ENCODE measurements at regions not wholly inside any gene's neighbourhood (a gene's known extent, or its start where the extent isn't known, plus 50 kb on each side); places are given as distances from the start of the nearest gene placed in this dataset.

GRCh38 chr6:163710532-163711470 is 296.3 kb downstream of the QKI start:
- Histone ChIP-seq H3K27ac (peak overlapping the region; percentile 65), H3K9me3 (no peaks in the 10 kb centered on the region), H3K27me3 (no peaks in the 10 kb centered on the region), H3K36me3 (no peaks in the 10 kb centered on the region), H3K4me3 (no peak overlapping the region), H3K4me1 (peaks cover 58% of the 10 kb centered on the region)
- no peak for DNase-seq (ENCODE audit: low spot score in 2 of 2)
- WGBS: 58% methylated on average over 13 of the region's 13 CpGs
- no peak for TF ChIP-seq POLR2A (IDR thresholded peaks at IDR 0.05)
- no peak for TF ChIP-seq EP300 (IDR thresholded peaks at IDR 0.05)
- no peak for TF ChIP-seq CTCF (IDR thresholded peaks at IDR 0.05)
- TF ChIP-seq POLR2AphosphoS5 (IDR thresholded peaks at IDR 0.05): no peak

GRCh38 chr6:163709693-163710092 is 295.2 kb downstream of the QKI start:
- Histone ChIP-seq H3K27ac (peak overlapping the region; percentile 65), H3K4me1 (peaks cover 58% of the 10 kb centered on the region), H3K4me3 (no peak overlapping the region), H3K9me3 (no peaks in the 10 kb centered on the region), H3K36me3 (no peaks in the 10 kb centered on the region), H3K27me3 (no peaks in the 10 kb centered on the region)
- no peak for DNase-seq (ENCODE audit: low spot score in 2 of 2)
- WGBS: 78% methylated on average over 3 of the region's 3 CpGs
- TF ChIP-seq CTCF (IDR thresholded peaks at IDR 0.05) (no peak), POLR2AphosphoS5 (IDR thresholded peaks at IDR 0.05) (no peak), POLR2A (IDR thresholded peaks at IDR 0.05) (no peak), EP300 (IDR thresholded peaks at IDR 0.05) (no peak)

- Histone ChIP-seq H3K27me3 (no peaks in the 10 kb centered on the region), H3K36me3 (no peaks in the 10 kb centered on the region), H3K4me3 (no peak overlapping the region), H3K27ac (no peak overlapping the region), H3K9me3 (no peaks in the 10 kb centered on the region), H3K4me1 (peaks cover 58% of the 10 kb centered on the region)
- WGBS: 83% methylated on average over 5 of the region's 6 CpGs
- no peak for DNase-seq (ENCODE audit: low spot score in 2 of 2)
- TF ChIP-seq EP300 (IDR thresholded peaks at IDR 0.05): no peak
- no peak for TF ChIP-seq CTCF (IDR thresholded peaks at IDR 0.05)
- no peak for TF ChIP-seq POLR2AphosphoS5 (IDR thresholded peaks at IDR 0.05)
- TF ChIP-seq POLR2A (IDR thresholded peaks at IDR 0.05): no peak
Observed at GRCh38 chr6:163709255-163709654, 294.7 kb downstream of the QKI start.

- DNase-seq (ENCODE audit: low spot score in 2 of 2): no peak
- Histone ChIP-seq H3K4me1 (peaks cover 54% of the 10 kb centered on the region), H3K27me3 (no peaks in the 10 kb centered on the region), H3K9me3 (no peaks in the 10 kb centered on the region), H3K36me3 (no peaks in the 10 kb centered on the region), H3K27ac (no peak overlapping the region), H3K4me3 (no peak overlapping the region)
- WGBS: 89% methylated on average over 7 of the region's 7 CpGs
- TF ChIP-seq EP300 (IDR thresholded peaks at IDR 0.05) (no peak), POLR2AphosphoS5 (IDR thresholded peaks at IDR 0.05) (no peak), CTCF (IDR thresholded peaks at IDR 0.05) (no peak), POLR2A (IDR thresholded peaks at IDR 0.05) (no peak)
Observed at GRCh38 chr6:163708466-163708865, 293.9 kb downstream of the QKI start.
